SH-SY5Y (cell line): ENCODE measurements at regions not wholly inside any gene's neighbourhood (a gene's known extent, or its start where the extent isn't known, plus 50 kb on each side); places are given as distances from the start of the nearest gene placed in this dataset.

Source experiments
- GATA2 ChIP-seq: IDR thresholded peaks from 2 replicates; pipeline ENCODE4 v1.6.1; 2011; ENCODE audit warnings: mild to moderate bottlenecking, low read depth, low read length
- GATA3 ChIP-seq: IDR thresholded peaks from 2 replicates; pipeline ENCODE4 v1.6.1; 2011; ENCODE audit warnings: low read depth, mild to moderate bottlenecking, low read length, moderate library complexity

- TF ChIP-seq GATA3, result no peak
- TF ChIP-seq GATA2, result no peak
These were observed 1149.2 kb upstream of the AUTS2 start for GRCh38 chr7:68449099-68449498.
